Right lobe of liver (tissue), 6 donors: ENCODE measurements at regions not wholly inside any gene's neighbourhood (a gene's known extent, or its start where the extent isn't known, plus 50 kb on each side); places are given as distances from the start of the nearest gene placed in this dataset.

ENCODE experiments used
- ATAC-seq, 4 donors: fragments of 200-7000 bp; cut with Tn5 transposase; one replicate each; pipeline ENCODE4 v1.9.1; 2020; ENCODE audit warnings: mild to moderate bottlenecking in 4 of 4, moderate library complexity in 4 of 4
- DNase-seq, 3 donors: peaks; one replicate each; pipeline ENCODE4 v3.0.0-alpha.2; 2020
- H3K27ac ChIP-seq, 3 donors: fragments of 200-600 bp; one replicate each; pipeline ENCODE4 v1.8.0; 2022
- H3K27me3 ChIP-seq, 2 donors: fragments of 200-600 bp; one replicate each; pipeline ENCODE4 v1.8.0; 2022
- H3K36me3 ChIP-seq, 4 donors: fragments of 200-600 bp; sonication (generic) in 1 of 4; one replicate each; pipeline versions ENCODE4 v1.5.1 to v1.8.0; 2017 to 2022; ENCODE audit warnings: control low read depth in 1 of 4
- H3K4me1 ChIP-seq, 4 donors: fragments of 200-600 bp; sonication (generic) in 1 of 4; one replicate each; pipeline versions ENCODE4 v1.5.1 to v1.8.0; 2017 to 2022; ENCODE audit warnings: control low read depth in 1 of 4
- H3K4me3 ChIP-seq, 3 donors: fragments of 200-600 bp; one replicate each; pipeline ENCODE4 v1.8.0; 2022
- H3K9me3 ChIP-seq, 4 donors: fragments of 200-600 bp; sonication (generic) in 1 of 4; one replicate each; pipeline versions ENCODE4 v1.5.1 to v1.8.0; 2017 to 2022; ENCODE audit warnings: control low read depth in 1 of 4
- CTCF ChIP-seq, 4 donors: fragments of 200-600 bp in 3 of 4; fragments of 450-650 bp in 1 of 4; IDR thresholded peaks; one replicate each; pipeline versions ENCODE4 v1.5.1 to v1.8.0; 2016 to 2022; ENCODE audit warnings: antibody characterized with exemption in 4 of 4, mild to moderate bottlenecking in 2 of 4
- POLR2A ChIP-seq: fragments of 450-650 bp; IDR thresholded peaks from one replicate; pipeline ENCODE4 v1.6.1; 2017; ENCODE audit warnings: antibody characterized with exemption, mild to moderate bottlenecking
- WGBS: methylation state at CpG from one replicate; pipeline ENCODE4 v1.1.6; 2018; ENCODE audit warnings: low coverage, low lambda C conversion rate; ENCODE audit not compliant: insufficient coverage; ENCODE audit errors: missing lambda C conversion rate; 5-methylcytosine and 5-hydroxymethylcytosine counted together
- intact Hi-C, 2 donors: fragments of 100-400 bp; cut with DNase I; formaldehyde crosslinking; loops; one replicate each; pipeline versions ENCODE4 v1.11.2 to v1.14.1; 2022
- donor health status: DM: no; HTN: yes; CAD: no.
- donor health status: DM: no; HTN: no; CAD: no.
- donor health status: DM: no; HTN: no; CAD: no.
- donor health status: DM: no; HTN: yes; CAD: no.
- donor health status: DM: no; HTN: yes; CAD: no.

GRCh38 chr13:97565906-97566305 lies 131.9 kb downstream of the RAP2A start:
- no peaks in the 10 kb centered on the region for H3K27me3 ChIP-seq
- H3K27ac ChIP-seq: no peak overlapping the region
- intact Hi-C loops: no loop called here
- no peak for DNase-seq
- TF ChIP-seq CTCF (IDR thresholded peaks at IDR 0.05) (no peak), POLR2A (no peak)
- 81% methylated on average over 3 of the region's 3 CpGs for WGBS
- no peak overlapping the region for H3K4me3 ChIP-seq
- H3K9me3 ChIP-seq: no peaks in the 10 kb centered on the region
- no peaks in the 10 kb centered on the region for H3K36me3 ChIP-seq
- no peak for ATAC-seq
- no peaks in the 10 kb centered on the region for H3K4me1 ChIP-seq

GRCh38 chr13:97566907-97567306 lies 132.9 kb downstream of the RAP2A start:
- TF ChIP-seq CTCF (IDR thresholded peaks at IDR 0.05) (no peak), POLR2A (no peak)
- H3K4me1 ChIP-seq: no peaks in the 10 kb centered on the region
- no peaks in the 10 kb centered on the region for H3K27me3 ChIP-seq
- H3K9me3 ChIP-seq: no peaks in the 10 kb centered on the region
- intact Hi-C loops: no loop called here
- no peaks in the 10 kb centered on the region for H3K36me3 ChIP-seq
- no peak for DNase-seq
- 95% methylated on average over 2 of the region's 2 CpGs for WGBS
- no peak for ATAC-seq
- H3K27ac ChIP-seq: no peak overlapping the region
- no peak overlapping the region for H3K4me3 ChIP-seq

DNA sequence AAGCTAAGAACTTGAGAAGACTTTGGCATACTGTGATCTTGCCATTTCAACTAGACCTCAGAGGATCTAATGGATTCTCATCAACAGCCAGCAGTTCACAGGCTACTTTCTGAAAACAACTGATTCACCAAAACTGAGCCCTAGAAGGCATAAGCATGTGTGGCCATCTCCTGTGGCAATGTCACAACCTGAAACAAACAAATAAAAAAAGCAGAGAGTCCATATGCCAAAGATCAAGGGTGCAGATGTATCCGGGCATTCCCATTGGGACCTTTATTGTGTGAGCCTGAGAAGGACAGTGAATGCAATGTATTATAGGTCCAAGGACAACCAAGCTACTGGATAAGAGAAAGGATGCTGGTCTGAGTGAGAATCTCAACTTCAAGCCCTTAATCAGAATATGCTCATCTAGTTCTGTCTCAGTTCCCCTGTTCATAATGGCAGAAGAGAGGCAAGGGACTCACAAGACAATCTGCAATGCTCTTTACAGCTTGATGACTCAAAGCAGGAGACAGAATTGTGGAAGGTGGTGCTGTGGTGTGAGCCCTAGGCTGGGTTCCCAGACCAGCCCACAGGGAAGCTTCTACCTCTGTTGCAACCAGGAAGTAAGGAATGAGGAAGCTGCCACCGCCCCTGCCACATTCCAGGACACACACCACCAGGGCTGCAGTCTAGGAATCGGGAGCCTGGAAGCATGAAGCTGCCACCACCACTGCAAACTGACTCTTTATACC lies 133.7 kb downstream of the RAP2A start:
- no peaks in the 10 kb centered on the region for H3K27me3 ChIP-seq
- WGBS: 18% methylated on average over 2 of the region's 3 CpGs
- H3K4me1 ChIP-seq: no peaks in the 10 kb centered on the region
- H3K9me3 ChIP-seq: no peaks in the 10 kb centered on the region
- intact Hi-C loops: no loop called here
- peak in 1 of 3 donors; percentile 44 for DNase-seq
- H3K36me3 ChIP-seq: no peaks in the 10 kb centered on the region
- no peak overlapping the region for H3K4me3 ChIP-seq
- peak; percentile 33 to 94 (median 58) for ATAC-seq
- TF ChIP-seq CTCF (IDR thresholded peaks at IDR 0.05) (no peak), POLR2A (no peak)
- no peak overlapping the region for H3K27ac ChIP-seq

- TF ChIP-seq CTCF (IDR thresholded peaks at IDR 0.05): no peak
Observed at GRCh38 chr13:97568850-97569249, 134.9 kb downstream of the RAP2A start.

More at GRCh38 chr13:97568850-97569249, 134.9 kb downstream of the RAP2A start:
- H3K4me1 ChIP-seq: no peaks in the 10 kb centered on the region
- intact Hi-C loops: no loop called here
- DNase-seq (peak in 1 of 3 donors; percentile 17), ATAC-seq (peak; percentile 39 to 64 (median 55))
- H3K4me3 ChIP-seq: no peak overlapping the region
- H3K9me3 ChIP-seq: no peaks in the 10 kb centered on the region
- H3K27ac ChIP-seq: no peak overlapping the region
- H3K36me3 ChIP-seq: no peaks in the 10 kb centered on the region
- no peaks in the 10 kb centered on the region for H3K27me3 ChIP-seq
- WGBS: 67% methylated on average over 1 of the region's 1 CpG
